ENCODE measurements at regions not wholly inside any gene's neighbourhood (a gene's known extent, or its start where the extent isn't known, plus 50 kb on each side); places are given as distances from the start of the nearest gene placed in this dataset.
A peak's percentile ranks its signal among the peaks of the same experiment; 100 is the strongest.

DNA sequence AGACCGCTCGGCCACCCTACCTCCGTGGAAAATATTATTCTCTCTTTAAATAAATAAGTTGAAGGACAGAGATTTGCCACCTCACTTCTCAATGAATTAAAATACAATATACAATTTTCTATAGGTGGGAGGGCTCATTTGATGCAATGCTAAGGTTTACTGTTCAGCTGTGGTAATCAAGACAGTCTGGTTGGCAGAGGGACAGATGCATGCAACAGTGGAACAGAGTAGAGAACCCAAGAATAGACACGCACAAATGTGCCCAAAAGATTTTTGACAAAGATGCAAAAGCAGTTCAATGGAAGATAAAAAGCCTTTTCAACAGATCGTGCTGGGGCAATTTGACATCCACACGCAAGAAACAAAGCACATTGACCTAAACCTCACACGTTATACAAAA, 145.2 kb downstream of the CEBPB start:
- Histone ChIP-seq H3K27me3 (no peaks in the 10 kb centered on the region), H3K9me3 (no peaks in the 10 kb centered on the region), H3K27ac (no peak overlapping the region), H3K36me3 (no peaks in the 10 kb centered on the region), H3K4me3 (ENCODE audit: low read depth in 1 of 2, low read length in 1 of 2) (no peak overlapping the region), H3K4me1 (ENCODE audit: control insufficient read depth in 1 of 2, insufficient read depth in 1 of 2, low read depth in 1 of 2, low read length in 1 of 2) (peaks cover 37 to 45% of the 10 kb centered on the region in 2 experiments)
- TF ChIP-seq, protein P1, sequence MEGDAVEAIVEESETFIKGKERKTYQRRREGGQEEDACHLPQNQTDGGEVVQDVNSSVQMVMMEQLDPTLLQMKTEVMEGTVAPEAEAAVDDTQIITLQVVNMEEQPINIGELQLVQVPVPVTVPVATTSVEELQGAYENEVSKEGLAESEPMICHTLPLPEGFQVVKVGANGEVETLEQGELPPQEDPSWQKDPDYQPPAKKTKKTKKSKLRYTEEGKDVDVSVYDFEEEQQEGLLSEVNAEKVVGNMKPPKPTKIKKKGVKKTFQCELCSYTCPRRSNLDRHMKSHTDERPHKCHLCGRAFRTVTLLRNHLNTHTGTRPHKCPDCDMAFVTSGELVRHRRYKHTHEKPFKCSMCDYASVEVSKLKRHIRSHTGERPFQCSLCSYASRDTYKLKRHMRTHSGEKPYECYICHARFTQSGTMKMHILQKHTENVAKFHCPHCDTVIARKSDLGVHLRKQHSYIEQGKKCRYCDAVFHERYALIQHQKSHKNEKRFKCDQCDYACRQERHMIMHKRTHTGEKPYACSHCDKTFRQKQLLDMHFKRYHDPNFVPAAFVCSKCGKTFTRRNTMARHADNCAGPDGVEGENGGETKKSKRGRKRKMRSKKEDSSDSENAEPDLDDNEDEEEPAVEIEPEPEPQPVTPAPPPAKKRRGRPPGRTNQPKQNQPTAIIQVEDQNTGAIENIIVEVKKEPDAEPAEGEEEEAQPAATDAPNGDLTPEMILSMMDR (IDR thresholded peaks at IDR 0.05), result no peak

DNA sequence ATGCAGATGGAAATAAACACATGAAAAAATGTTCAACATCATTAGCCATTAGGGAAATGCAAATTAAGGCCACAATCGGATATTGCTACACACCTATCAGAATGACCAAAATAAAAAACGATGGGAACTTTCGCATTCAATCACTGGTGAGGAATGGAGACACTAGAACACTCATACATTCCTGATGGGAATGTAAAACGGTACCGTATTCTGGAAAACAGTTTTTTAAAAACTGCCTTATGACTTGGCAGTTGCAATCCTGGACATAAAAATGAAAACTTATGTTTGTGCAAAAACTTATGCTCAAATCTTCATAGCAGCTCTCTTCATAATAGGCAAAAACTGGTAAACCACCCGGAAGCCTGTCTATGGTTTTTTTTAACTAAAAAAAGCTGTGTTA, 146.0 kb downstream of the CEBPB start:
- Histone ChIP-seq H3K9me3 (no peaks in the 10 kb centered on the region), H3K4me1 (ENCODE audit: control insufficient read depth in 1 of 2, insufficient read depth in 1 of 2, low read depth in 1 of 2, low read length in 1 of 2) (peaks cover 40 to 45% of the 10 kb centered on the region in 2 experiments), H3K4me3 (ENCODE audit: low read depth in 1 of 2, low read length in 1 of 2) (no peak overlapping the region), H3K27ac (no peak overlapping the region), H3K36me3 (no peaks in the 10 kb centered on the region), H3K27me3 (no peaks in the 10 kb centered on the region)
- TF ChIP-seq, protein P1 (IDR thresholded peaks at IDR 0.05), result no peak

DNA sequence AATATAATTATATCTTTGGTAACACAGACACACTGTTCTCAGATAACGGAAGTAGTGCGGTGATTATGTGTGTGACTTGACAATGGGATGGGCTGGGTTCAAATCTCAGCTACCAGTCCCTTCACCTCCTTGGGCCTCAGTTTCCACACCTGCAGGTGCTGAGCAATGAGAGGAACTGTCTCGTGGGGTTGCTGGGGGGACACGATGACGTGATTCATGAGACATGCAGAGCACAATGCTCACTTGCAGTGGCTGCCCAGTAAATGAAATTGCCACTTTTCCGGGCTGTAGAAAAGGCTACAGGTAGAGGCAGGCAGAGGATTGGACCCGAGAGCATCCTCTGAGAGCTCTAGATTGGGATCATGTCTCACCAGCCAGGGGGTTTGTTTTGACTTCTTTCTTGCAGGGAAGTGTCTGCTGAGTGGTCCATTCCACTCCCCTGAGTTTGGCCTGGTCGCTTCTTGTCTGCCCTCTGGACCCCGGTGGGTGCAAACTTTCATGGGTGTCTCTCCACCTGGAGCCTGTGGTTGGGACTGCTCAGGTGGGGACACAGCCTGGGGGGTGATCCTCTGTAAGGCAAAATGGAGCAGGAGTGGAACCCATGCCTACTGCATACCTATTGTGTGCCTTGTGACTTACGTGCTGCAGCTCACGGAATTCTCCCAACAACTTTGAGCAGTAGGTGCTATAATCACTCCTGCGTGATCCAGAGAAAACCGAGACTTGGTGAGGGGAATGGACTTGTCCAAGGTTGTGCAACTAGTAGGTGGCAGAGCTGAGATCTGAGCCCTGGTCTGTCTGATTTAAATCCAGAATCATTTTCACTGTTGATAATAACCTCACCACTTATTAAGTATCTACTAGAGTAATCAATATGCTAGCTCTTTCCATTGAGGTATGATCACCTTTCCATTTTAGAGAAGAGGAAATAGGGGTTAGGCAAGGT, 147.2 kb downstream of the CEBPB start:
- H3K27me3 ChIP-seq, result no peaks in the 10 kb centered on the region
- H3K9me3 ChIP-seq, result no peaks in the 10 kb centered on the region
- TF ChIP-seq, protein P1 (IDR thresholded peaks at IDR 0.05), result no peak
- peak overlapping the region; percentile 82 for H3K27ac ChIP-seq
- H3K36me3 ChIP-seq, result no peaks in the 10 kb centered on the region
- peak overlapping the region in 1 of 2 experiments; percentile 32 for H3K4me3 ChIP-seq (ENCODE audit: low read depth in 1 of 2, low read length in 1 of 2)
- peaks cover 37 to 40% of the 10 kb centered on the region in 2 experiments for H3K4me1 ChIP-seq (ENCODE audit: control insufficient read depth in 1 of 2, insufficient read depth in 1 of 2, low read depth in 1 of 2, low read length in 1 of 2)

DNA sequence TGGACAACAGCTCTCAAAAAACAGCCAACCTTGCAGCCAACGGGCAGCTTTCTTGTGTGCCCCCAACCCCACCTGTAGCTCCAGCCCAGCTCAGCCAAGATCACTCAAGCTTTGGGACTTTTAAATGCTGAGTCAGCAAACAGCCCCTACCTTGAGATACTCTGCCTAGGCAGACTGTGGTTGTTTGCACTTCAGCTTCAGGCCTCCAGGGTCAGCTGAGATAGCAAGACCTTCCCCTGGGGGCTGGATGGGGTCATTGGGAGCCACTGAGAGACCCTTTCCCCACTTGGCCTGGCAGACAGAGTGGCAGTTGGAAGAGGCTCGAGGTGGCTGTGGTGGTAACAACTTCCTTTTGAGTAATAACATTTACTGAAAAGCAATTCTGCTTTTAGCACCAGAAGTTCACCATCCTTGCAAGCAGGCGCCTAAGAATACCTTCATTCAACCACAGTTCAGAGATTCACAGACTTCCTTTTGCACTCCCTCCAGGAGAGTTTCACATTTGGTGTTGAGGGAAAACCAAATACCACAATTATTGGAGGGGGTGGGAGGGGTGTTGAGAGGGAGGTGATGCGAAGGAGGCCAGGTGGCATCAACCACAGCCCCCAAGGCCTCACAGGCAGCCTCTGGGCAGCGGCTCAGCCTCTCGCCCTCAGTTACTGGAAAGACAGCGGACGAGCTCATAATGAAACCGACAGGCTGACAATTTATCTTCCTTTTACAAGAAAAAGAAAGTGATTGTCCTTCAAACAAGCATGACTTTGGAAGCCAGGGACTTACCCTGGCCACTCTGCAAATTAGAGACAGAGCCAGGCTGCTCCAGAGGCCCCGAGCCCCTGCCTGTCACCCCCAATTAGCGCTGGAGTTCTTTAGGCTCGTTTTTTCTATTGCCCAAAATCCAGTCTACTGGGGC, 148.1 kb downstream of the CEBPB start:
- H3K36me3 ChIP-seq, result no peaks in the 10 kb centered on the region
- H3K27me3 ChIP-seq, result no peaks in the 10 kb centered on the region
- no peaks in the 10 kb centered on the region for H3K9me3 ChIP-seq
- TF ChIP-seq, protein P1 (IDR thresholded peaks at IDR 0.05), result no peak
- H3K4me1 ChIP-seq (ENCODE audit: control insufficient read depth in 1 of 2, insufficient read depth in 1 of 2, low read depth in 1 of 2, low read length in 1 of 2), result peaks cover 37 to 50% of the 10 kb centered on the region in 2 experiments
- peak overlapping the region; percentile 82 for H3K27ac ChIP-seq
- peak overlapping the region; percentile 18 to 32 for H3K4me3 ChIP-seq (ENCODE audit: low read depth in 1 of 2, low read length in 1 of 2)

DNA sequence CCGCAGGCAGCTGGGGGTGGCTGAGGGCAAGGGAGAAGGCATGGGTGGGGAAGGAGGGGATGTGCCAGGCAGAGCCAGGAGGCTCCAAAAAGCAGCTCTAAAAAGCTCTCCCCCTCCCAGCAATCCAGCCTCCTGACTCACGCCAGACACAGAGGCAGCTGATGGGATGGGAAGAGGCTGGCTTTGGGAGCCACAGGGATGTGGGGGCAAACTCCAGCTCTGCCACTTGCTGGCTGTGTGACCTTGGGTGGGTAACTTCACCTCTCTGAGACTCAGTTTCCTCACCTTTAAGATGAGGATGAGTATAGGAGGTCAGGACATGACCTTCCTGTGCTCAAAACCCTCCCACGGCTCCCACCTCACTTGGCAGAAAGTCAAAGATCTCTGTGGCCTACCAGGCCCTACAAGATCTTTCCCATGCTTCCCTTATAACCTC, 148.9 kb downstream of the CEBPB start:
- TF ChIP-seq, protein P1 (IDR thresholded peaks at IDR 0.05), result no peak
- no peaks in the 10 kb centered on the region for H3K27me3 ChIP-seq
- H3K27ac ChIP-seq, result peak overlapping the region; percentile 82
- H3K36me3 ChIP-seq, result no peaks in the 10 kb centered on the region
- no peaks in the 10 kb centered on the region for H3K9me3 ChIP-seq
- peaks cover 40 to 57% of the 10 kb centered on the region in 2 experiments for H3K4me1 ChIP-seq (ENCODE audit: control insufficient read depth in 1 of 2, insufficient read depth in 1 of 2, low read depth in 1 of 2, low read length in 1 of 2)
- peak overlapping the region; percentile 18 to 32 for H3K4me3 ChIP-seq (ENCODE audit: low read depth in 1 of 2, low read length in 1 of 2)
